Spleen (tissue), 7 donors: ENCODE measurements at regions not wholly inside any gene's neighbourhood (a gene's known extent, or its start where the extent isn't known, plus 50 kb on each side); places are given as distances from the start of the nearest gene placed in this dataset.

Source experiments
- POLR2AphosphoS5 ChIP-seq, 3 donors: sonication (generic); formaldehyde crosslinking; IDR thresholded peaks; one replicate each; pipeline ENCODE4 v1.5.1; 2017; ENCODE audit warnings: antibody characterized with exemption in 3 of 3
- TF ChIP-seq, protein P1 (sequence below), 11 experiments: fragments of 200-600 bp in 7 of 11; fragments of 450-650 bp in 4 of 11; sonication (generic) in 4 of 11; IDR thresholded peaks in 8 of 11; conservative IDR thresholded peaks in 3 of 11; 1 replicate in 7 of 11; 2 replicates in 4 of 11; pipeline versions ENCODE4 v1.4.0 to v1.8.0; 2016 to 2021; ENCODE audit warnings: antibody characterized with exemption in 11 of 11, inconsistent platforms in 4 of 11, mild to moderate bottlenecking in 1 of 11
- donor health status: DM: no; HTN: no; CAD: no; lungs with moderate emphysema.
- donor health status: DM: no; HTN: no; CAD: no.
- donor health status: DM: no; HTN: no; CAD: no.

DNA sequence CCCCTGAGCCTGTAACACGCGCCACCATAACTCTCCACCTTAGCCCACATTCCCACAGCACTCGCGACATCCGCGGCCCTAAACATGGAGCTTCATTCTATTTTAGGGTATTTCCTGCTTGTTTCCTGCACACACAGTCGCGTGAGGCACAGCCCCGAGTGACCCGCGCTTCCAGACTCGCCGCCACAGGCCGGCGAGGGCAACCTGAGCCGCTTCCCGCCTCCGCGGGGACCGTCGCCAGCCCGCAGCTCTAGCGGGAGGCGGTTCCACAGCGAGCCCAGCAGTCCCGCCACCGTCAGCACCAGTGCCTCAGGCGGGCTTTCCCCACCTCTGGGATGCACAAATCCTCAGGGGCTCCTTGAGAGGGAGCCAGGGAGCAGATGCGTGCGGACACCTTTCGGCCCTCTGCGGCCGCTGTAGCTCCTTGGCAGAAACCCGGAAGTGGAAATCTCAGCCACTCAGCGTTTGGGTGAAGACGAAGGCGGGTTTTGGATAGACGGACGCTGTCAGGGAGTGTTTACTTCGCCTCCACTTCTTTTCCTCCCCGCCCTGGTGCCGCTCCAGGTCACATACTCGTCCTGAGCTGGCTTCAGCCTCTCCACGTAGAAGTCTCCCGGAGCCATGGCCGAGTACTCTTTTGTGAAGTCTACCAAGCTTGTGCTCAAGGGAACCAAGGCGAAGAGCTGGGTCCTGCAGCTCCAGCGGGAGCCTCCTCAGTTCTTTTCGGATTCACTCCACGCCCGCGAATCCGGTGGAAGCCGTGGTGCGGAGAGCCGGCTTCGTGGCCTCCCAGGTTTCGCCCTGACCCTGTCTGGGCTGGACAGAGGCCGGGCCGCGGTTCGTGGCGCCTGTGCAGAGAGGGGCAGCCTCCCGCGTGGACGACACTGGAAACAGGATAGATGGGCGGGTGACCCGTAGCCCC is 2177.4 kb upstream of the DEFB115 start:
- TF ChIP-seq, protein P1, sequence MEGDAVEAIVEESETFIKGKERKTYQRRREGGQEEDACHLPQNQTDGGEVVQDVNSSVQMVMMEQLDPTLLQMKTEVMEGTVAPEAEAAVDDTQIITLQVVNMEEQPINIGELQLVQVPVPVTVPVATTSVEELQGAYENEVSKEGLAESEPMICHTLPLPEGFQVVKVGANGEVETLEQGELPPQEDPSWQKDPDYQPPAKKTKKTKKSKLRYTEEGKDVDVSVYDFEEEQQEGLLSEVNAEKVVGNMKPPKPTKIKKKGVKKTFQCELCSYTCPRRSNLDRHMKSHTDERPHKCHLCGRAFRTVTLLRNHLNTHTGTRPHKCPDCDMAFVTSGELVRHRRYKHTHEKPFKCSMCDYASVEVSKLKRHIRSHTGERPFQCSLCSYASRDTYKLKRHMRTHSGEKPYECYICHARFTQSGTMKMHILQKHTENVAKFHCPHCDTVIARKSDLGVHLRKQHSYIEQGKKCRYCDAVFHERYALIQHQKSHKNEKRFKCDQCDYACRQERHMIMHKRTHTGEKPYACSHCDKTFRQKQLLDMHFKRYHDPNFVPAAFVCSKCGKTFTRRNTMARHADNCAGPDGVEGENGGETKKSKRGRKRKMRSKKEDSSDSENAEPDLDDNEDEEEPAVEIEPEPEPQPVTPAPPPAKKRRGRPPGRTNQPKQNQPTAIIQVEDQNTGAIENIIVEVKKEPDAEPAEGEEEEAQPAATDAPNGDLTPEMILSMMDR (IDR thresholded peaks at IDR 0.05 in 8 of 11, conservative IDR thresholded peaks at IDR 0.05 in 3 of 11) = peak in 1 of 11 experiments; percentile 15
- TF ChIP-seq POLR2AphosphoS5 (IDR thresholded peaks at IDR 0.05) = peak in 1 of 3 donors; percentile 57
